Lung (tissue), 11 donors: ENCODE measurements at regions not wholly inside any gene's neighbourhood (a gene's known extent, or its start where the extent isn't known, plus 50 kb on each side); places are given as distances from the start of the nearest gene placed in this dataset.

Experiments
- ATAC-seq: fragments of 200-7000 bp; cut with Tn5 transposase; one replicate; pipeline ENCODE4 v1.9.1; 2020; ENCODE audit warnings: moderate number of reproducible peaks; ENCODE audit not compliant: insufficient read depth, low FRiP score
- DNase-seq, 3 donors: peaks; one replicate each; pipeline ENCODE4 v3.0.0-alpha.2; 2013 to 2017
- H3K27ac ChIP-seq, 2 donors: one replicate each; pipeline ENCODE4 v1.5.1; 2013; ENCODE audit warnings: mild to moderate bottlenecking in 2 of 2, moderate library complexity in 2 of 2, control low read depth in 1 of 2, inconsistent platforms in 1 of 2, low read depth in 1 of 2, low read length in 1 of 2
- H3K27me3 ChIP-seq, 3 donors: one replicate each; pipeline ENCODE4 v1.5.1; 2013; ENCODE audit warnings: low read length in 2 of 3; ENCODE audit not compliant: control insufficient read depth in 3 of 3, insufficient read depth in 3 of 3
- H3K36me3 ChIP-seq, 4 donors: one replicate each; pipeline ENCODE4 v1.5.1; 2013; ENCODE audit warnings: low read length in 4 of 4, mild to moderate bottlenecking in 1 of 4, moderate library complexity in 1 of 4; ENCODE audit not compliant: control insufficient read depth in 4 of 4, insufficient read depth in 4 of 4
- H3K4me1 ChIP-seq, 5 donors: one replicate each; pipeline ENCODE4 v1.5.1; 2013; ENCODE audit warnings: low read length in 5 of 5, mild to moderate bottlenecking in 2 of 5, moderate library complexity in 1 of 5; ENCODE audit not compliant: control insufficient read depth in 5 of 5, insufficient read depth in 5 of 5
- H3K4me3 ChIP-seq: one replicate; pipeline ENCODE4 v1.5.1; 2013; ENCODE audit warnings: mild to moderate bottlenecking, control low read depth, moderate library complexity
- H3K9ac ChIP-seq, 2 donors: one replicate each; pipeline ENCODE4 v1.5.1; 2013; ENCODE audit warnings: low read length in 2 of 2, control low read depth in 1 of 2; ENCODE audit not compliant: insufficient read depth in 1 of 2
- H3K9me3 ChIP-seq, 4 donors: one replicate each; pipeline ENCODE4 v1.5.1; 2013; ENCODE audit warnings: low read length in 3 of 4, mild to moderate bottlenecking in 1 of 4, moderate library complexity in 1 of 4; ENCODE audit not compliant: control insufficient read depth in 4 of 4, insufficient read depth in 3 of 4
- CTCF ChIP-seq: IDR thresholded peaks from 2 replicates; pipeline ENCODE4 v1.5.1; 2012; ENCODE audit warnings: mild to moderate bottlenecking; ENCODE audit errors: control extremely low read depth, extremely low read depth
- WGBS, 2 donors: extraction: QIAGEN DNeasy Blood & Tissue Kit; methylation state at CpG; one replicate each; pipeline ENCODE4 v1.1.7; 2013; 5-methylcytosine and 5-hydroxymethylcytosine counted together
- donor health status: control.
- donor health status: control.
- donor health status: Bipolar disorder and iron deficiency.
- donor health status: healthy.
- donor health status: DM: yes; HTN: yes; CAD: no.

GRCh38 chr14:103189481-103190470 lies 66.5 kb downstream of the TNFAIP2 start:
- H3K4me3 ChIP-seq = no peak overlapping the region
- H3K4me1 ChIP-seq = peaks cover 0 to 11% (median 5%) of the 10 kb centered on the region in 5 donors
- no peaks in the 10 kb centered on the region for H3K9me3 ChIP-seq
- TF ChIP-seq CTCF = no peak
- DNase-seq (no peak), ATAC-seq (no peak)
- 49 to 51% methylated on average over 32 to 48 of the region's 48 CpGs for WGBS, 2 donors
- peaks cover 0 to 20% (median 15%) of the 10 kb centered on the region in 3 donors for H3K27me3 ChIP-seq
- H3K27ac ChIP-seq = no peak overlapping the region
- no peaks in the 10 kb centered on the region for H3K36me3 ChIP-seq
- H3K9ac ChIP-seq = no peak overlapping the region

- ATAC-seq (no peak), DNase-seq (no peak)
- Histone ChIP-seq H3K9me3 (no peaks in the 10 kb centered on the region), H3K36me3 (no peaks in the 10 kb centered on the region), H3K27me3 (peaks cover 0 to 20% (median 15%) of the 10 kb centered on the region in 3 donors), H3K27ac (no peak overlapping the region), H3K4me1 (peaks cover 0 to 11% (median 5%) of the 10 kb centered on the region in 5 donors), H3K4me3 (no peak overlapping the region), H3K9ac (no peak overlapping the region)
- 88% methylated on average over 11 of the region's 11 CpGs for WGBS, 2 donors
- no peak for TF ChIP-seq CTCF
These were observed 67.5 kb downstream of the TNFAIP2 start for GRCh38 chr14:103190741-103191140.

- no peak overlapping the region for H3K9ac ChIP-seq
- DNase-seq = no peak
These were observed 68.6 kb downstream of the TNFAIP2 start for GRCh38 chr14:103191844-103192243.

More at GRCh38 chr14:103191844-103192243, 68.6 kb downstream of the TNFAIP2 start:
- H3K9me3 ChIP-seq = peaks cover 0 to 1% (median 0%) of the 10 kb centered on the region in 4 donors
- H3K27ac ChIP-seq = no peak overlapping the region
- H3K4me3 ChIP-seq = no peak overlapping the region
- TF ChIP-seq CTCF = no peak
- WGBS, 2 donors = 61 to 73% methylated on average over 3 of the region's 3 CpGs
- no peaks in the 10 kb centered on the region for H3K36me3 ChIP-seq
- peaks cover 0 to 17% (median 15%) of the 10 kb centered on the region in 3 donors for H3K27me3 ChIP-seq
- no peak for ATAC-seq
- peaks cover 0 to 11% (median 5%) of the 10 kb centered on the region in 5 donors for H3K4me1 ChIP-seq
